ENCODE measurements at regions not wholly inside any gene's neighbourhood (a gene's known extent, or its start where the extent isn't known, plus 50 kb on each side); places are given as distances from the start of the nearest gene placed in this dataset.

GRCh38 chr2:134128746-134129145 lies 125.1 kb upstream of the MGAT5 start:
- TF ChIP-seq CTCF (IDR thresholded peaks at IDR 0.05) = no peak
- TF ChIP-seq POLR2A (IDR thresholded peaks at IDR 0.05) = no peak
